Neural progenitor cell (in vitro differentiated cells): ENCODE measurements at regions not wholly inside any gene's neighbourhood (a gene's known extent, or its start where the extent isn't known, plus 50 kb on each side); places are given as distances from the start of the nearest gene placed in this dataset.

Source experiments
- CTCF ChIP-seq: fragments of 200-600 bp; sonication (generic); IDR thresholded peaks from 2 replicates; pipeline ENCODE4 v1.5.1; 2017; ENCODE audit warnings: antibody characterized with exemption, mild to moderate bottlenecking
- EZH2 ChIP-seq: fragments of 200-600 bp; sonication (generic); IDR thresholded peaks from 2 replicates; pipeline ENCODE4 v1.6.1; 2017; ENCODE audit warnings: antibody characterized with exemption, mild to moderate bottlenecking, moderate library complexity
- EZH2phosphoT487 ChIP-seq: fragments of 200-600 bp; sonication (generic); IDR thresholded peaks from 2 replicates; pipeline ENCODE4 v1.6.1; 2017; ENCODE audit warnings: antibody characterized with exemption

- no peak for TF ChIP-seq CTCF
- no peak for TF ChIP-seq EZH2
- TF ChIP-seq EZH2phosphoT487, result no peak
These were observed 257.8 kb upstream of the GALNT5 start for GRCh38 chr2:156999661-157000060.
